ENCODE measurements at regions not wholly inside any gene's neighbourhood (a gene's known extent, or its start where the extent isn't known, plus 50 kb on each side); places are given as distances from the start of the nearest gene placed in this dataset.
A peak's percentile ranks its signal among the peaks of the same experiment; 100 is the strongest.

- H3K4me1 Mint-ChIP-seq: peaks cover 50 to 61% of the 10 kb centered on the region in 2 experiments
- no peak overlapping the region for H2BK5ac ChIP-seq (ENCODE audit: insufficient read length, low read length)
- no peaks in the 10 kb centered on the region for H4K20me1 ChIP-seq (ENCODE audit: control insufficient read depth, insufficient read depth, insufficient read length)
- no peak overlapping the region for H3K4ac ChIP-seq (ENCODE audit: low read depth, low read length)
- WGBS (ENCODE audit: extremely low coverage, insufficient read length, low lambda C conversion rate): no CpG with 5 or more reads among the region's 12 CpGs
- no peak overlapping the region for H3K27ac ChIP-seq (ENCODE audit: insufficient read length, low read depth, low read length)
- no peak overlapping the region for H3K18ac ChIP-seq (ENCODE audit: insufficient read length, low read depth, low read length)
- no peak overlapping the region for H2BK15ac ChIP-seq (ENCODE audit: low read depth, low read length)
- no peak overlapping the region for H3K4me3 Mint-ChIP-seq
- no peak overlapping the region for H3K4me2 ChIP-seq (ENCODE audit: insufficient read depth, insufficient read length, low read length)
- H3K79me1 ChIP-seq (ENCODE audit: insufficient read depth, low read depth, low read length, poor library complexity, severe bottlenecking): no peaks in the 10 kb centered on the region
- no peaks in the 10 kb centered on the region for H3K23me2 ChIP-seq (ENCODE audit: insufficient read length, low read depth, low read length, poor library complexity, severe bottlenecking)
- no peak overlapping the region for H4K91ac ChIP-seq (ENCODE audit: insufficient read length, low read depth, low read length)
- H3K23ac ChIP-seq (ENCODE audit: insufficient read length, low read depth, low read length): no peak overlapping the region
- H3K56ac ChIP-seq (ENCODE audit: insufficient read length, low read depth, low read length): no peak overlapping the region
- H3K27me3 ChIP-seq (ENCODE audit: insufficient read depth, low read length): no peaks in the 10 kb centered on the region; the same call in 1 of the 2 replicates
- peaks cover 0 to 6% (median 2%) of the 10 kb centered on the region in 3 experiments; a peak in 2 of 7 replicates for H3K36me3 Mint-ChIP-seq (ENCODE audit: insufficient read depth in 1 of 3, low read depth in 3 of 3)
- H2AK5ac ChIP-seq (ENCODE audit: insufficient read length, low read length): no peak overlapping the region
- no peak overlapping the region for H2BK20ac ChIP-seq (ENCODE audit: low read depth, low read length, poor library complexity, severe bottlenecking)
- TF ChIP-seq, protein P1, sequence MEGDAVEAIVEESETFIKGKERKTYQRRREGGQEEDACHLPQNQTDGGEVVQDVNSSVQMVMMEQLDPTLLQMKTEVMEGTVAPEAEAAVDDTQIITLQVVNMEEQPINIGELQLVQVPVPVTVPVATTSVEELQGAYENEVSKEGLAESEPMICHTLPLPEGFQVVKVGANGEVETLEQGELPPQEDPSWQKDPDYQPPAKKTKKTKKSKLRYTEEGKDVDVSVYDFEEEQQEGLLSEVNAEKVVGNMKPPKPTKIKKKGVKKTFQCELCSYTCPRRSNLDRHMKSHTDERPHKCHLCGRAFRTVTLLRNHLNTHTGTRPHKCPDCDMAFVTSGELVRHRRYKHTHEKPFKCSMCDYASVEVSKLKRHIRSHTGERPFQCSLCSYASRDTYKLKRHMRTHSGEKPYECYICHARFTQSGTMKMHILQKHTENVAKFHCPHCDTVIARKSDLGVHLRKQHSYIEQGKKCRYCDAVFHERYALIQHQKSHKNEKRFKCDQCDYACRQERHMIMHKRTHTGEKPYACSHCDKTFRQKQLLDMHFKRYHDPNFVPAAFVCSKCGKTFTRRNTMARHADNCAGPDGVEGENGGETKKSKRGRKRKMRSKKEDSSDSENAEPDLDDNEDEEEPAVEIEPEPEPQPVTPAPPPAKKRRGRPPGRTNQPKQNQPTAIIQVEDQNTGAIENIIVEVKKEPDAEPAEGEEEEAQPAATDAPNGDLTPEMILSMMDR (conservative IDR thresholded peaks at IDR 0.05): no peak
- H3K14ac ChIP-seq (ENCODE audit: insufficient read depth, low read length): no peak overlapping the region
- peaks cover 6% of the 10 kb centered on the region for H3K27me3 Mint-ChIP-seq (ENCODE audit: low read depth)
- H2BK120ac ChIP-seq (ENCODE audit: low read depth, low read length, poor library complexity, severe bottlenecking): no peak overlapping the region
- no peaks in the 10 kb centered on the region for H3K79me2 ChIP-seq (ENCODE audit: insufficient read depth, low read length)
- H3K27ac Mint-ChIP-seq: peak overlapping the region in 1 of 3 experiments; percentile 44; a peak in 1 of 7 replicates
- no peak overlapping the region for H2BK12ac ChIP-seq (ENCODE audit: insufficient read length, low read depth, low read length)
- no peak overlapping the region for H3K9ac ChIP-seq (ENCODE audit: extremely low read depth, insufficient read length, low read length)
- DNase-seq: no peak
- H4K5ac ChIP-seq (ENCODE audit: insufficient read length, low read depth, low read length): no peak overlapping the region
- no peak overlapping the region for H2AFZ ChIP-seq (ENCODE audit: low read length)
- H3K4me1 ChIP-seq (ENCODE audit: insufficient read depth, low read length): peaks cover 22% of the 10 kb centered on the region
- H3T11ph ChIP-seq (ENCODE audit: low read length): no peak overlapping the region
- no peak overlapping the region for H4K8ac ChIP-seq (replicated peaks; ENCODE audit: insufficient read length, low read depth, low read length)
- H3K9me3 Mint-ChIP-seq: no peaks in the 10 kb centered on the region
- no peaks in the 10 kb centered on the region for H3K9me3 ChIP-seq (ENCODE audit: control insufficient read depth, low read depth, low read length)
These were observed 76.7 kb downstream of the TRIM29 start for GRCh38 chr11:120061036-120061760.
